H1 (cell line): ENCODE measurements at regions not wholly inside any gene's neighbourhood (a gene's known extent, or its start where the extent isn't known, plus 50 kb on each side); places are given as distances from the start of the nearest gene placed in this dataset.

ENCODE experiments used
- CTCF ChIA-PET: fragments of 300-600 bp; sonication (Branson Sonifier 250); formaldehyde crosslinking; loops from one replicate; lab custom pipeline; 2021; ENCODE audit not compliant: partially characterized antibody; lab: Charles Lee
- POLR2A ChIA-PET: fragments of 300-600 bp; sonication (Branson Sonifier 250); formaldehyde crosslinking; loops from one replicate; lab custom pipeline; 2021; ENCODE audit warnings: inconsistent platforms; ENCODE audit not compliant: partially characterized antibody; lab: Charles Lee
- DNase-seq, 2 experiments: peaks; one replicate each; pipeline versions ENCODE4 v3.0.0 to v3.0.0-alpha.2; 2010 to 2022; ENCODE audit warnings: low spot score in 2 of 2, low read depth in 1 of 2, mixed read lengths in 1 of 2
- FAIRE-seq: peaks from 2 replicates; lab custom pipeline; 2011; peaks lifted over from hg19 to GRCh38; lab: Jason Lieb, UNC
- H2AFZ ChIP-seq: 2 replicates; pipeline ENCODE4 v1.8.1; 2012; ENCODE audit warnings: low read length, inconsistent platforms
- H2AK5ac ChIP-seq: 2 replicates; pipeline ENCODE4 v1.6.1; 2013; ENCODE audit warnings: low read depth, low read length
- H2BK120ac ChIP-seq: replicated peaks from 2 replicates; pipeline ENCODE3; 2013; ENCODE audit warnings: low read depth, low read length, inconsistent platforms
- H2BK12ac ChIP-seq: 2 replicates; pipeline ENCODE4 v1.6.1; 2013; ENCODE audit warnings: low read depth, low read length
- H2BK15ac ChIP-seq: 2 replicates; pipeline ENCODE4 v1.6.1; 2013; ENCODE audit warnings: low read length
- H2BK20ac ChIP-seq: 2 replicates; pipeline ENCODE4 v1.6.1; 2013; ENCODE audit warnings: low read length
- H2BK5ac ChIP-seq: 2 replicates; pipeline ENCODE4 v1.6.1; 2013; ENCODE audit warnings: low read depth, low read length
- H3K14ac ChIP-seq: 2 replicates; pipeline ENCODE4 v1.6.1; 2013; ENCODE audit warnings: inconsistent platforms; ENCODE audit not compliant: insufficient read length
- H3K18ac ChIP-seq: 2 replicates; pipeline ENCODE4 v1.6.1; 2013; ENCODE audit warnings: low read length; ENCODE audit errors: extremely low read depth
- H3K23ac ChIP-seq: 2 replicates; pipeline ENCODE4 v1.6.1; 2013; ENCODE audit warnings: inconsistent platforms; ENCODE audit not compliant: insufficient read length
- H3K23me2 ChIP-seq: 2 replicates; pipeline ENCODE4 v1.6.1; 2013; ENCODE audit warnings: low read depth, low read length
- H3K27ac ChIP-seq: 2 replicates; pipeline ENCODE4 v1.6.1; 2011; ENCODE audit warnings: low read depth, low read length, inconsistent platforms
- H3K27me3 ChIP-seq, 4 experiments: replicated peaks in 1 of 4; 1 replicate in 1 of 4; 2 replicates in 3 of 4; pipeline versions ENCODE4 v1.6.1 to v1.8.1; 2011 to 2013; ENCODE audit warnings: low read length in 3 of 4, mild to moderate bottlenecking in 3 of 4, inconsistent platforms in 2 of 4, mixed read lengths in 2 of 4, moderate library complexity in 1 of 4; ENCODE audit not compliant: control insufficient read depth in 3 of 4, insufficient read depth in 3 of 4; ENCODE audit errors: extremely low read depth in 1 of 4
- H3K36me3 ChIP-seq, 4 experiments: 2 replicates each; pipeline versions ENCODE4 v1.6.1 to v1.8.1; 2011 to 2013; ENCODE audit warnings: mild to moderate bottlenecking in 4 of 4, low read length in 3 of 4, moderate library complexity in 2 of 4, control low read depth in 1 of 4, inconsistent platforms in 1 of 4; ENCODE audit not compliant: insufficient read depth in 4 of 4, control insufficient read depth in 2 of 4
- H3K4ac ChIP-seq: replicated peaks from 2 replicates; pipeline ENCODE3; 2013; ENCODE audit warnings: low read length, low read depth, mixed read lengths, inconsistent platforms; ENCODE audit not compliant: insufficient read length
- H3K4me1 ChIP-seq, 4 experiments: replicated peaks in 1 of 4; 1 replicate in 1 of 4; 2 replicates in 3 of 4; pipeline versions ENCODE4 v1.6.1 to v1.8.1; 2011 to 2013; ENCODE audit warnings: low read length in 3 of 4, inconsistent platforms in 2 of 4, mixed read lengths in 1 of 4; ENCODE audit not compliant: insufficient read depth in 4 of 4, control insufficient read depth in 3 of 4
- H3K4me2 ChIP-seq, 2 experiments: 2 replicates each; pipeline versions ENCODE4 v1.6.1 to v1.8.1; 2011 to 2013; ENCODE audit warnings: low read depth in 2 of 2, low read length in 2 of 2, control low read depth in 1 of 2, inconsistent platforms in 1 of 2, mild to moderate bottlenecking in 1 of 2; ENCODE audit not compliant: insufficient read depth in 1 of 2
- H3K4me3 ChIP-seq, 4 experiments: fragments of 200-600, 300-600 bp in 1 of 4; sonication (generic), shearing (Covaris generic), sonication (Bioruptor Twin) in 1 of 4; 2 replicates each; pipeline versions ENCODE4 v1.5.1 to v1.8.1; 2011 to 2016; ENCODE audit warnings: low read length in 4 of 4, low read depth in 3 of 4, control low read depth in 2 of 4, inconsistent platforms in 2 of 4, mild to moderate bottlenecking in 2 of 4, mixed read lengths in 1 of 4, moderate library complexity in 1 of 4; ENCODE audit not compliant: insufficient read depth in 2 of 4; ENCODE audit errors: extremely low read depth in 1 of 4
- H3K56ac ChIP-seq: replicated peaks from 2 replicates; pipeline ENCODE3; 2013; ENCODE audit warnings: low read depth, mild to moderate bottlenecking, mixed read lengths, low read length, inconsistent platforms; ENCODE audit not compliant: insufficient read length
- H3K79me1 ChIP-seq: 2 replicates; pipeline ENCODE4 v1.6.1; 2013; ENCODE audit warnings: low read depth, low read length, control low read depth
- H3K79me2 ChIP-seq, 2 experiments: 2 replicates each; pipeline versions ENCODE4 v1.6.1 to v1.8.1; 2012 to 2013; ENCODE audit warnings: low read length in 2 of 2, mild to moderate bottlenecking in 2 of 2, inconsistent platforms in 1 of 2; ENCODE audit not compliant: insufficient read depth in 2 of 2, control insufficient read depth in 1 of 2
- H3K9ac ChIP-seq, 4 experiments: replicated peaks in 1 of 4; 1 replicate in 1 of 4; 2 replicates in 3 of 4; pipeline versions ENCODE4 v1.6.1 to v1.8.1; 2011 to 2013; ENCODE audit warnings: low read depth in 3 of 4, low read length in 3 of 4, control low read depth in 2 of 4, mild to moderate bottlenecking in 2 of 4, moderate library complexity in 2 of 4, inconsistent platforms in 1 of 4; ENCODE audit errors: extremely low read depth in 1 of 4
- H3K9me3 ChIP-seq, 2 experiments: 2 replicates each; pipeline versions ENCODE4 v1.6.1 to v1.8.1; 2012 to 2013; ENCODE audit warnings: mild to moderate bottlenecking in 2 of 2, moderate library complexity in 2 of 2, control low read depth in 1 of 2, inconsistent platforms in 1 of 2, low read depth in 1 of 2, low read length in 1 of 2, mixed read lengths in 1 of 2; ENCODE audit not compliant: insufficient read depth in 2 of 2
- H4K20me1 ChIP-seq, 2 experiments: replicated peaks in 1 of 2; 2 replicates each; pipeline versions ENCODE3 to v1.8.1; 2011 to 2013; ENCODE audit warnings: inconsistent platforms in 2 of 2, low read length in 2 of 2, mild to moderate bottlenecking in 1 of 2; ENCODE audit not compliant: insufficient read depth in 2 of 2, control insufficient read depth in 1 of 2
- H4K5ac ChIP-seq: 2 replicates; pipeline ENCODE4 v1.6.1; 2013; ENCODE audit warnings: low read length, low read depth, mixed read lengths, inconsistent platforms; ENCODE audit not compliant: insufficient read length
- H4K8ac ChIP-seq: 2 replicates; pipeline ENCODE4 v1.8.0; 2013; ENCODE audit warnings: mild to moderate bottlenecking, moderate library complexity, low read length, inconsistent platforms; ENCODE audit not compliant: insufficient read depth; ENCODE audit errors: extremely low read depth
- H4K91ac ChIP-seq: replicated peaks from 2 replicates; pipeline ENCODE3; 2013; ENCODE audit warnings: low read length, mixed read lengths, inconsistent platforms; ENCODE audit not compliant: insufficient read length
- CBX8 ChIP-seq: fragments of 300-800, 300-1000 bp; sonication (generic); IDR thresholded peaks from 2 replicates; pipeline ENCODE4 v1.7.1; 2016; ENCODE audit warnings: low read depth, low read length, borderline replicate concordance
- CREB1 ChIP-seq: IDR thresholded peaks from 2 replicates; pipeline ENCODE4 v1.6.1; 2012; ENCODE audit warnings: inconsistent platforms
- EZH2 ChIP-seq: fragments of 200-600 bp; sonication (generic); IDR thresholded peaks from 2 replicates; pipeline ENCODE4 v1.7.1; 2012; ENCODE audit warnings: low read depth, mild to moderate bottlenecking, moderate library complexity, low read length, inconsistent platforms; ENCODE audit not compliant: severe bottlenecking
- HDAC2 ChIP-seq, 2 experiments: fragments of 300-600 bp in 1 of 2; sonication (generic) in 1 of 2; IDR thresholded peaks; 2 replicates each; pipeline ENCODE4 v1.6.1; 2011 to 2012; ENCODE audit warnings: low read depth in 2 of 2, low read length in 2 of 2, mild to moderate bottlenecking in 2 of 2, moderate library complexity in 2 of 2, borderline replicate concordance in 1 of 2, inconsistent platforms in 1 of 2
- POLR2A ChIP-seq, 2 experiments: IDR thresholded peaks; 1 replicate in 1 of 2; 2 replicates in 1 of 2; pipeline ENCODE4 v1.6.1; 2011; ENCODE audit warnings: low read depth in 2 of 2, low read length in 2 of 2, mild to moderate bottlenecking in 2 of 2; ENCODE audit errors: control extremely low read depth in 1 of 2
- POLR2AphosphoS5 ChIP-seq: IDR thresholded peaks from 2 replicates; pipeline ENCODE4 v1.6.1; 2011; ENCODE audit warnings: low read depth, low read length
- RAD21 ChIP-seq, 2 experiments: IDR thresholded peaks in 1 of 2; conservative IDR thresholded peaks in 1 of 2; 2 replicates each; pipeline ENCODE4 v1.6.1; 2011; ENCODE audit warnings: low read depth in 2 of 2, low read length in 2 of 2, improper control_type of control experiment in 1 of 2, inconsistent platforms in 1 of 2, mild to moderate bottlenecking in 1 of 2, moderate library complexity in 1 of 2
- RNF2 ChIP-seq: fragments of 200-900, 300-1000 bp; sonication (generic); IDR thresholded peaks from 2 replicates; pipeline ENCODE4 v1.7.1; 2016; ENCODE audit warnings: borderline replicate concordance, low read depth, mild to moderate bottlenecking, antibody characterized with exemption, low read length; ENCODE audit not compliant: poor library complexity, severe bottlenecking; ENCODE audit errors: missing control alignments
- SAP30 ChIP-seq: fragments of 300-600 bp; sonication (generic); IDR thresholded peaks from 2 replicates; pipeline ENCODE4 v1.7.1; 2012; ENCODE audit warnings: low read length, moderate library complexity, mild to moderate bottlenecking, inconsistent platforms; ENCODE audit not compliant: insufficient read depth, insufficient replicate concordance
- SIRT6 ChIP-seq: IDR thresholded peaks from one replicate; pipeline ENCODE4 v1.7.1; 2012; ENCODE audit warnings: low read length, inconsistent platforms
- SP4 ChIP-seq: IDR thresholded peaks from 2 replicates; pipeline ENCODE4 v1.6.1; 2012; ENCODE audit warnings: low read length, inconsistent platforms
- TCF12 ChIP-seq: IDR thresholded peaks from 2 replicates; pipeline ENCODE4 v1.6.1; 2011; ENCODE audit warnings: low read depth, mild to moderate bottlenecking, low read length
- TF ChIP-seq, protein P1 (sequence below): IDR thresholded peaks from 2 replicates; pipeline ENCODE4 v1.6.1; 2012; ENCODE audit warnings: inconsistent platforms
- TF ChIP-seq, protein P2 (sequence below): IDR thresholded peaks from 2 replicates; pipeline ENCODE4 v1.6.1; 2012; ENCODE audit warnings: inconsistent platforms

- FAIRE-seq, result no peak
- no peak for TF ChIP-seq SP4
- TF ChIP-seq, protein P1, sequence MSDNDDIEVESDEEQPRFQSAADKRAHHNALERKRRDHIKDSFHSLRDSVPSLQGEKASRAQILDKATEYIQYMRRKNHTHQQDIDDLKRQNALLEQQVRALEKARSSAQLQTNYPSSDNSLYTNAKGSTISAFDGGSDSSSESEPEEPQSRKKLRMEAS, result no peak
- TF ChIP-seq POLR2A (IDR thresholded peaks at IDR 0.05; ENCODE audit: control extremely low read depth in 1 of 2, low read depth in 2 of 2, low read length in 2 of 2), result no peak
- TF ChIP-seq SAP30, result no peak
- no peak for TF ChIP-seq RAD21 (IDR thresholded peaks at IDR 0.05 in 1 of 2, conservative IDR thresholded peaks at IDR 0.05 in 1 of 2; ENCODE audit: low read depth in 2 of 2, low read length in 2 of 2)
- TF ChIP-seq, protein P2, sequence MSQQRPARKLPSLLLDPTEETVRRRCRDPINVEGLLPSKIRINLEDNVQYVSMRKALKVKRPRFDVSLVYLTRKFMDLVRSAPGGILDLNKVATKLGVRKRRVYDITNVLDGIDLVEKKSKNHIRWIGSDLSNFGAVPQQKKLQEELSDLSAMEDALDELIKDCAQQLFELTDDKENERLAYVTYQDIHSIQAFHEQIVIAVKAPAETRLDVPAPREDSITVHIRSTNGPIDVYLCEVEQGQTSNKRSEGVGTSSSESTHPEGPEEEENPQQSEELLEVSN, result no peak
- TF ChIP-seq SIRT6, result no peak
- no peak for TF ChIP-seq CREB1
- TF ChIP-seq POLR2AphosphoS5, result no peak
- no peak for TF ChIP-seq CBX8
- no peak for TF ChIP-seq TCF12
- TF ChIP-seq EZH2, result no peak
- no peak for TF ChIP-seq HDAC2 (IDR thresholded peaks at IDR 0.05; ENCODE audit: borderline replicate concordance in 1 of 2, low read depth in 2 of 2, low read length in 2 of 2)
- TF ChIP-seq RNF2, result no peak
These were observed 274.4 kb upstream of the CXADR start for GRCh38 chr21:17238468-17238867.

More at GRCh38 chr21:17238468-17238867, 274.4 kb upstream of the CXADR start:
- no peak overlapping the region for H4K91ac ChIP-seq
- no peaks in the 10 kb centered on the region for H3K79me2 ChIP-seq
- H2AK5ac ChIP-seq, result no peak overlapping the region
- H4K8ac ChIP-seq, result no peak overlapping the region
- H3K79me1 ChIP-seq, result no peaks in the 10 kb centered on the region
- H2BK15ac ChIP-seq, result no peak overlapping the region
- no peak overlapping the region for H3K4me2 ChIP-seq
- no peak overlapping the region for H3K4me3 ChIP-seq
- H2BK12ac ChIP-seq, result no peak overlapping the region
- H3K36me3 ChIP-seq, result no peaks in the 10 kb centered on the region
- ChIA-PET CTCF (no interaction called here), POLR2A (no interaction called here)
- no peak overlapping the region for H3K9ac ChIP-seq
- no peak overlapping the region for H3K23ac ChIP-seq
- H2AFZ ChIP-seq, result no peak overlapping the region
- no peak overlapping the region for H2BK120ac ChIP-seq
- H4K5ac ChIP-seq, result no peak overlapping the region
- H2BK20ac ChIP-seq, result no peak overlapping the region
- no peaks in the 10 kb centered on the region for H3K27me3 ChIP-seq
- no peak overlapping the region for H3K27ac ChIP-seq
- DNase-seq, result no peak
- H4K20me1 ChIP-seq, result no peaks in the 10 kb centered on the region
- H3K14ac ChIP-seq, result no peak overlapping the region
- no peak overlapping the region for H3K56ac ChIP-seq
- H3K4ac ChIP-seq, result no peak overlapping the region
- no peaks in the 10 kb centered on the region for H3K23me2 ChIP-seq
- no peaks in the 10 kb centered on the region for H3K9me3 ChIP-seq
- H3K18ac ChIP-seq, result no peak overlapping the region
- H3K4me1 ChIP-seq, result no peaks in the 10 kb centered on the region
- no peak overlapping the region for H2BK5ac ChIP-seq
